Fibroblast of lung (primary cell): ENCODE measurements at regions not wholly inside any gene's neighbourhood (a gene's known extent, or its start where the extent isn't known, plus 50 kb on each side); places are given as distances from the start of the nearest gene placed in this dataset.

Source experiments
- EZH2 ChIP-seq: IDR thresholded peaks from 2 replicates; pipeline ENCODE4 v1.5.1; 2012; ENCODE audit warnings: low read length, control low read depth, mild to moderate bottlenecking; ENCODE audit errors: missing control alignments
- TF ChIP-seq, protein P1 (sequence below), 2 donors: IDR thresholded peaks in 1 of 2; conservative IDR thresholded peaks in 1 of 2; 1 replicate in 1 of 2; 2 replicates in 1 of 2; pipeline ENCODE4 v1.5.1; 2011 to 2012; ENCODE audit warnings: low read length in 2 of 2, control low read depth in 1 of 2, inconsistent platforms in 1 of 2, low read depth in 1 of 2, mild to moderate bottlenecking in 1 of 2

DNA sequence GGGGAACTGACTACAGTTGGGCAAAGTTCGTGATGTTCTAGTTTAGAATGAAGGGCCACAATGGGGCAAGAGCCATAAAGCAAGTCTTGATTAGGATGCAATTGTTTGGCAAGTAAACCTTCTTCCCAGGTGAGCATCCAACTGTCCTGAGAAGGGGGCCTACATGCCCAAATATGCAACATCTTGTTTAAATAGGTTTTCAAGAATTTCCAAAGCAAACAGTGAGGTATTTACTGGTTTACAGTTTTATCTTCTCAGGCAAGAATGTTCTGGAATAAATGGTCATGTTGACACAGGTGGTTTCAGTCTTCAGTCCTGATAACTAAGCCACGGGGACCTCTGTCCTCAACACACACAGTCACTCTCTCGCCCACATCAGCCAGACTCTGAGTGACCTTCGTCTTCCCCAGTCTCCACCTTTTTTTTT lies 90.3 kb upstream of the FAM174B start:
- TF ChIP-seq, protein P1, sequence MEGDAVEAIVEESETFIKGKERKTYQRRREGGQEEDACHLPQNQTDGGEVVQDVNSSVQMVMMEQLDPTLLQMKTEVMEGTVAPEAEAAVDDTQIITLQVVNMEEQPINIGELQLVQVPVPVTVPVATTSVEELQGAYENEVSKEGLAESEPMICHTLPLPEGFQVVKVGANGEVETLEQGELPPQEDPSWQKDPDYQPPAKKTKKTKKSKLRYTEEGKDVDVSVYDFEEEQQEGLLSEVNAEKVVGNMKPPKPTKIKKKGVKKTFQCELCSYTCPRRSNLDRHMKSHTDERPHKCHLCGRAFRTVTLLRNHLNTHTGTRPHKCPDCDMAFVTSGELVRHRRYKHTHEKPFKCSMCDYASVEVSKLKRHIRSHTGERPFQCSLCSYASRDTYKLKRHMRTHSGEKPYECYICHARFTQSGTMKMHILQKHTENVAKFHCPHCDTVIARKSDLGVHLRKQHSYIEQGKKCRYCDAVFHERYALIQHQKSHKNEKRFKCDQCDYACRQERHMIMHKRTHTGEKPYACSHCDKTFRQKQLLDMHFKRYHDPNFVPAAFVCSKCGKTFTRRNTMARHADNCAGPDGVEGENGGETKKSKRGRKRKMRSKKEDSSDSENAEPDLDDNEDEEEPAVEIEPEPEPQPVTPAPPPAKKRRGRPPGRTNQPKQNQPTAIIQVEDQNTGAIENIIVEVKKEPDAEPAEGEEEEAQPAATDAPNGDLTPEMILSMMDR (conservative IDR thresholded peaks at IDR 0.05 in 1 of 2, IDR thresholded peaks at IDR 0.05 in 1 of 2; ENCODE audit: low read depth in 1 of 2, low read length in 2 of 2) = no peak
- TF ChIP-seq EZH2 = no peak
